Embryonic facial prominence (tissue), 1 donor: ENCODE measurements at regions not wholly inside any gene's neighbourhood (a gene's known extent, or its start where the extent isn't known, plus 50 kb on each side); places are given as distances from the start of the nearest gene placed in this dataset.

Source experiments
- DNase-seq: peaks from one replicate; pipeline ENCODE4 v3.0.0-alpha.2; 2016; ENCODE audit errors: extremely low spot score

DNA sequence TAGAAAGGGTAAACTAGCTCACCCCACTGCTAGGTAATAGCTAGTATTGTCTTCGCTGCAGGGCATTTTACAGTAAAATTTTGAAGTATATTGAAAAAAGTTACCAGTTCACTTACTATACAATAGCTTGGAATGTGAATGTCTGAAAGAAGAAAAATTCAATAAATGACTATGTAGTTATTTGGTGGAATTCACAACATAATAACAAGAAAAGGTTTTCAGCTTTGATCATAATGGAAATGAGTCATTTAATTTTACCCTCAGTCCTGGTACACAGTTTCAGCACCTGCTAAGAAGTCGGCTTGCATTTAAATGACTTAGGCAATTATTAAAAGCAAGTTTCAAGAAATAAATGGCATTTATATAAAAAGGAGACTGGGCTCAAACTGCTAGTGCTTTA, 90.4 kb downstream of the NUP35 start:
- no peak for DNase-seq

DNA sequence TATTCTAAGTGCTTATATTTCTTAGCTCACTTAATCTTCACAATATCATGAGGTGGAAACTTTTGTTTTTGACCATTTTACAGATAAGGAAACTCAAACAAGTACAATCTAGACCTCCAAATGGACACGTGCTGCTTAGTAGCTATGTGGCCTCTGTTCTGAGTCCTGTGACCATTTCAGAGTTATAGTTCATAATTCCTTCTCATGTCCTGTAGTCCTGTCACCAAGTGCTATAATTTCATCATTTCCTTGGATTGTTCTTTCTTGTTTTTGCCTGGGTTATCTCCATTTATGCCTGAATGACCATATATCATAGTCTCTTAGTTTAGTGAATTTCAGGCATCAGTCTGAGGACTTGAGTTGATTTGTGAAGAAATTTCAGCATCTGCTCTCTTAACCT, 91.7 kb downstream of the NUP35 start:
- no peak for DNase-seq

DNA sequence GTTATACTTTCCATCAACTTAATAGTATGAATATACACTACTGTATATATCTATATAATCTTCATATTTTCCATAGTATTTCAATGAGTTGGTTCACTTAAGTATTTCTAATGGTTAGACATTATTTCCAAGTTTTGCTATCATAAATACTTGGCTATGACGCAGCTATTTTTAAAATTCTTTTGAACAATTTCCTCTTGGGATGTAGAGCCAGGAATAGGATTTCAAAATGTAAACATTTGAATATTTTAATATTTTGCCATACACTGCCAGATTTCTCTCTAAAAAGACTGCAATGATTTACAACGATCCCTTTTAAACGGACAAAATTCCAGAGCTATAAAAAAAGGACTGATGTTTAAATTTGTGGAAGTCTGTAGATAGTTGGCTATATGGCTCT, 95.6 kb downstream of the NUP35 start:
- no peak for DNase-seq

DNA sequence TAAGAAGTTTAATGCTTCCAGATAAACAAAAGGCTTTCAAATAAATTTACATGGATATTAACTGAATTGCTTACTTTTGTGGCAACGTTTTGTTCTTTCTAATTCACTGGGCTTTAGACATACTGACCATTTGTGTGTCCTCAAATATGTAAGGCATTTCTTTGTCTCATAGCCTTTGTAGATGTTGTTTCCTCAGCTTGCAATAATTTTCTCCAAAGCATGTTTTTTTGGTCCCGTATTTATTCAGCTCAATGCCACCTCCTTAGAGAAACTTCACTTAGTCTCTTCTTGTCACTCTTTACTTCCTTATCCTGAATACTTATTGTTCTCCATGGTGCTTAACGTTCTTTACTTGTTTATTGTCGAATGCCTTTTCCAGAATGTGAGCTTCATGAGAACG, 98.5 kb downstream of the NUP35 start:
- no peak for DNase-seq

DNA sequence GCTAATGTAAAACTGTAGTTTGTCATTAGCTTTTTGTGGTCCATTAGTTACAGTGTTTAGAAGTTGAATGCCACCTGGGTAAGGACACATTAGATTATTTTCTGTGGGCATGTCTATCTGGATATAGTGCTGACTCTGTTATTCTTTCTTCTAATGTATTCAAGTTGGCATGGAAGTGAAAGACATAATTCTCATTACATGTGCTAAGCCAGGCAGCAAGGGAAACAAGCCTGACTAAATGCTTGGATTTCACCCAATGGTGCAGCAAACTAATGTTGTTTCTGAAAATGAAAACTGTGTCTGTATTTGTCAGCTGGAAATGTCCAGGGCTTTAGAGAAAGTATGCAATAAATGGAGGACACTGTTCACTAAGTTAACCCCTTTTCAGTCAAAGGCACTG, 100.7 kb downstream of the NUP35 start:
- DNase-seq = no peak

DNA sequence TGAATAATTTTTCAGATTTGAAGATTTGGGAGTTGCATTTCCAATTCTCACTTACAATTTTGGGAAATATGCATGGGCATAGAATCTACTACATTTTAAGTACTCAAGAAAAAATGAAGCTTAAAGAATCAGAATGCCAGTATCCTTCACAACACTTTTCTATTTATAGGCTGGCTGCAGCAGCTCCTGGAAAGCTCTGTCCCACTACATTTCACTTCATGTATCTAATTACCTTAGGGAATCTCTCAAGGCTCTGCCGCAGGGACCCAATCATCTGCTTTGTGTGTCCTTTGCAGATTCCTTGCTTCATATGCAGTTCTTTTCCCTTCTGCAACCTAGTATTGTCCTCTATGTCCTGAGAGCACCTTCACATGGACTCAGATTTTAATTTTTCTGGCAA, 102.9 kb downstream of the NUP35 start:
- no peak for DNase-seq

DNA sequence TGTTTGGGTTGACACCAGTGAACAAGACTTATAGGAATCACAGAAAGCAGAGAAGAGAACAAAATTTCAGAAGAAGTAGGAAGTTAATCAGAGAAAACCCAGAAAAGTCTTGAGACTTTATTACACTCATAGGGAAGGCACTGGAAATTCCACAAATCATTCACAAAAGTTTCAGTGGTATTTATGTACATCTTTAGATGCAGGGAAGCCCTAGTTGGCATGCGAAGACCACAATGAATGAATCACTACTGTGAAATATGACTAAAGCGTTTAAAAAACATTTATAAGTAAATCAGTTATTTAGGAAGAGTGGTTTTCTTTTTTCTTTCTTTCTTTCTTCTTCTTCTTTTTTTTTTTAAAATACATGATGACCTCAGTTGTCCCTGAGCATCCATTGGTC, 105.1 kb downstream of the NUP35 start:
- no peak for DNase-seq

DNA sequence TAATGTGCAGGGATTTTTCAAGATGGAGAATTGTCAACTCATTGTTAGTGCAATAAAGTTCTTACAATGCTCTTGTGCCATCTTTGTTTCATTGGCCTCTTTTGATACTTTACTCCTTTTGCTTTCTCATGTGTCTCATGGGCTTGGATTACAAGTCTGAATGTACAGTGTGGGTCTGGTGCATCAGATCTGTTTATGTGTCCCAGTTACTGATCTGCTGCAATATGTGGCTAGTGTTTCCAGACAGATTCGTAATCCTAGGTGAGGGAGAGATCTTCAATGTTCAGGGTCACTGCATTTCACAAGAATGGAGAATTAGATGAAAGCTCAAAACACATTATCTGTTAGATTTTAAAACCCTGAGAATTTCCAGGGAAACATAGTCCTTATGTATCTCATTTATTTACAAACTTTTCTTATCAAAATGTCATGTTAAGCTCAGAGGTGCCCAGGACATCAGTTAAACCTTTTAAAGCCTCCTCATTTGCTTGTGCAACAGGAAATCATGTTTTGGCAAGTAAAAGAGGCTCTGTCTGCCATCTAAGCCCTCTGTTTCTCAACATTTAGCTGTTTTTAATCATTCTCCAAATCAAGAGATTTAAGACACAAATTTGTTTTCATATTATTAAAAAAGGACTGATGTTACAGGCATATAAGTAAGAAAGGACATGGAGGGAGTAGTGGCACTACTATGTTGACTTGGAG, 108.1 kb downstream of the NUP35 start:
- DNase-seq = no peak

DNA sequence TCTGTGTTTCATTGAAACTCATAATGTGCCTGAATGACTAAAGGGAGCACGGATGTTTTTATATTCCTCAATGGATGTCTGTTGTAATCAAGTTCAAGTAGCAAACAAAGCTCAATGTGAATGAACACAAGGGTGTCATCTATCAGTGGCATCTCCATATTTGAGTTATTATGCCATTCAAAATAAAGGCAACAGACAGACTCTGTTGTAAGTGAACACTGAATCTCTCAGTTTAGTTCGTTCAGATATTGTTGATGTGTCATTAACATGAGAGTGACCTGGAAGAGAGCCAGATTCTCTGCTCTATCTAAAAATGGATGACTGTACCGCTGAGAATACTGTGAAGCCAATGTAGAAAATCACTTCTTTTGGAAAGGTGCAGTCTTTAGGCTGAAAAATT, 118.7 kb downstream of the NUP35 start:
- no peak for DNase-seq

DNA sequence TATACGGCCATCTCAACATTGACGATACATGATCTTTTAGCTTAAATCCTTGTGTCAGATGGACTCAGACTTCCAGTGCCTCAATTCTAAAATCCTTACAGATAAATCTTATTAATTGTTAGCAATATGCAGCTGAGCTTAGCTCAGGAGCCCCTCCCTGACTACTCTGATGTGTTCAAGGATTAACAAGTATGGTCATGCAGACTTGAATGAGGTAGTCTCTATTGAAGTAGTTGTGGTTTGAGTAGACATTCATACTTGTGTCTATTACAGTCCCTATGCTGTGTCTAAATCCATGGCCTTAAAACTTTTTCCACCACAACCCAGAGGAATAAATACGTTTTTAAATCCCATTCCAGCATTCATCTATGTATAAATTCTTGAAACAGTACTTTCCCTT, 119.5 kb downstream of the NUP35 start:
- no peak for DNase-seq

DNA sequence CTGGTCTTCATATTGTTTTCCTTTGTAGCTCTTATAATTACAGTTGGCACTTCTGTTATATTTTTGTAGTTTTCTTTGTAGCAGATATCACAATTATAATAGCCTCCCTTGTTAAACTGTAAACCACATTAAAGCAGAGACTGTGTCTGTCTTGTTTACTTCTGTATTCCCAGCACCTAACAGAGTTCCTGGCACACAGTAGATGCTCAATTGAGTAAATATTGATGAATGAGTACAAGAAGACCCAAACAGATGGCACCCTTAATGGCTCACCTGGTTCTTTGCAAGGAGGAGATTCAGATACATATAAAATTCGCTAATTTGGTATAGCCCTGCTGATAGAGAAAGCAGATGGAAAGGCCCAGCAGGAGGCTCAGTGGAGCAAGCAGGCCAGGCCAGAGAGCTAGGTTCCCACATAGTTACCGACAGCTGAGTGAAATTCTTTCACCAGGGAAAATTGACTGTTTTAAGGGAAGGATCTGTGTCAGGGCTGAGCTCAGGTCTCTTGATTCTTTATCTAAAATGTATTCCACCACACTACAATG, 120.1 kb downstream of the NUP35 start:
- DNase-seq = no peak

DNA sequence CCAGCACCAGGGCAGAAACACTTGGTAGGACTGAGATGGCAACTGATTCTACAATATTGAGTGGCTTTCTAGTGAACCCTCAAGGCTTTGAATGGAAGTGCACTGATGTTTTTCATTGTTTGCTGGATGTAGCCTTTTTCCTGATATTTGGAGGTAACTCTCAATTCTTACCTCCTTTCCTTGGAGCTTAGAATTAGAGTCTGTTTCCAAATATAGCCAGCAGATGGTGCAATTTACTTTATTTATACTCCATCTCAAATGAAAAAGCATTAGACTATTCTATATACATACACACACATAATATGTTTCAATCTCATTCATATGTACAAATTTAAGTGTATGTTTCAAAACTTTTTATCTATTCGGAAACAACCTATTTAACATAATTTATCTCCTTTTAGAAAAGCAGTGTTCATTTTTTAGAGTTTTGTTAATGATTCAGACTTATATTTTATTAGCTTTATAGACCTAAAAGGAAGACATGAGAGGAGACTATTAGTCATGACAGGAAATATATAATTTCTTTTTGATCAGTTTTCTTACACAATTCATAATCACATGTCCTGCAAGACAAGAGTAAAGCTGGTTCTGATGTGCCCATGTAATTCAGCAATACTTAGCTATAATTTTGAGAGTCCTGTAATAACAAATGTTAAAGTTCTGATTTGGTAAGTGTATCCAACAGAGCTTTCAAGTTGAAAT, 124.8 kb downstream of the NUP35 start:
- DNase-seq = no peak

DNA sequence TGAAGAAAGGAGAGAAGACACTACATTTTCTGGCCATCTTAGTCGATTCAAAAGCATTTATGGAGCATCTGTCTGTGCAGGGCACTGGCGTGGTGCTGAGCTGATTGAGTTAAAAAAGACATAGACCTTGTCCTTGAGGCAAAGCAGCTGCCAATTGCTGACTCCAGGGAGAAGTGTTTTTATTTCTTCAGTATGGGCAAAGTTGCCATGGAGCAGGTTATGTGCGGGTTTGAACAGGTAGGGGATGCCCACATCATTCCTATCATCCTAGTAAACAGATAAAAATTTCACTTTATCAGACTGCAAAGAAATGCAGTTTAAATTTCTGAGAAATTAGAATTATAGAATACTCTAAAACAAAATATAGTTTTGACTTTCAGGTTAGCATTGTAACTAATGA, 125.8 kb downstream of the NUP35 start:
- DNase-seq = no peak

DNA sequence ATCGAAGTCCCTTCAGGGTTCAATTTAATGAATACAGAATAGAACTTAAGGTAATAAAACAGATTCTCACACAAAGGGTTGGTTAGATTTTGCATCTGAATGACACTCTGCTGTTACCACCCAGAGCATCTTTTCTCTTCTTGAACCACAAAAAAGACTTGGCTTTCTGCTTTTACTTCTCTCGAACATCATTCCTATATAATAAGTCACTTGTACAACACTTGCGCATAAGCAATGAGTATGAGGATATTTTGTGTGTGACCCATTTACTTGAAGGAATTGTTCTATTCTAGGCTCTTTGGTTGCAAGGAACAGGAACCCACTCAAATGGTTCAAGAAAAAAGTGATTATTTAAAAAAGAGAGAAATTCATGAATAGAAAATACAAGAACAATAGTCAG, 126.2 kb downstream of the NUP35 start:
- no peak for DNase-seq

DNA sequence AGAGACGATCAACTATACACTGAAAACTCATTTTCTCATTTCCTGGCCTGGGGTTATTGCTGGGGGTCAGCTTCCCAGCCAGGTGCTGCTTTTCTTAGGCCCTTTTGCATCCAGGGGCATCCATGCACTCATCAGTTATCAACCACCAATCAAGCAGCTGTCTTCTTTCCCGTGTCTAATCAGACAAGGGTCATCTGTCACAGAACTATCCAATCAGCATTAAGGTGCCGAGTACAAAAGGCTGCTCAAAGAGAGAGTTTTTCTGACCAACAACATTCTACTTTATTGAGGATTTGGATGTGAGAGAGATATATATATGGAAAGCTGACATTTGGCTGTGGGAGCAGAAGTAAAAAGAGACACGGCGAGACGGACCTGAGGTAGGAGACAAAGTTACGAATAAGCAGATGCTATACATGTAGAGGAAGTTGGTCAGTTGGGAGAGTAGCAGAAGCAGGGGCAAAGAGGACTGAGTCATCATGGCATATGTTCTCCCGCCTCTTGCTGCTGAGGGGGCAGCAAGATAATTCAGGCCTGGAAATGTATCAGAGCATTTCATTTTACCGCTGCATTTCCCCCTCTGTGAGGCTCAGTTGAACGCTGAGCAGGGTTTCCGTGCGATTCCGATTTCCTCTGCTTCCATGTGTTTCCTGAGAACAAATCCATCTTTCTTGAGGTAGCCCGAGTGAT, 129.3 kb downstream of the NUP35 start:
- DNase-seq = no peak

DNA sequence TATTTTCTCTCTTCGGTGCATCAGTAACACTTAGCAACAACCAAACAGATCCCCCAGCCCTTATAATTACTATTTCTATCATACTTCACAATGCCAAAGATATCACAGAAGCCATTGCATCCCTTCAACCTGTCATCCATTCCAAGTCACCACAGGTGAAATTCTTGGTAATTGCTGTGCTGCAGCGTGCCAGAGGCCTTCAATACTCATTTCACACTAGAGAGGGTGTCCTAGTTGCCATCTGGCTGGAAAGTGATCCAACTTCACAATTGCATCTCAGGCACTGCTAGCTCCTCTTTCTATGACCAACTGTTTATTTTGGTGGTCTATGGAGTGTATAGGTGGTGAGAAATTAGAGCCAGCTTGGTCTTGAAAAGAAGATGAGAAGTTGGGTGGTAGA, 131.2 kb downstream of the NUP35 start:
- DNase-seq = no peak

DNA sequence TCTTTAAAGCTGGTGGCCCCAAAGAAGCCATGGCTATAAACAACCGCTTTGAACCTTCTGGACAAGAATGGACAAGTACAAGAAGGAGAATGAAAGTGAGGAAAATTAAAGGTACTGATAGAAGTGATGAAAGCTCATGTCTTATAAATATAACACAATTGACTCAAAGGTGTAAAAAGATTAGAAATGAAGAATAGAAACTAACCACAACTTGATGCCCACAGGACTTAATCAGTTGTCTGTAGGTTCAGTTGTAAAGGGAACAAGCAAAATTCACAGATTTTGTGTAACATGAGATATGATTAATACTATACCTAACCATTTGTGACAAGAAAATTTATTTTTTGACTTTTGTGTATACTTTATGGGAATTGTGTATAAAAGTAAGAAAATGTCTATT, 135.7 kb downstream of the NUP35 start:
- no peak for DNase-seq

DNA sequence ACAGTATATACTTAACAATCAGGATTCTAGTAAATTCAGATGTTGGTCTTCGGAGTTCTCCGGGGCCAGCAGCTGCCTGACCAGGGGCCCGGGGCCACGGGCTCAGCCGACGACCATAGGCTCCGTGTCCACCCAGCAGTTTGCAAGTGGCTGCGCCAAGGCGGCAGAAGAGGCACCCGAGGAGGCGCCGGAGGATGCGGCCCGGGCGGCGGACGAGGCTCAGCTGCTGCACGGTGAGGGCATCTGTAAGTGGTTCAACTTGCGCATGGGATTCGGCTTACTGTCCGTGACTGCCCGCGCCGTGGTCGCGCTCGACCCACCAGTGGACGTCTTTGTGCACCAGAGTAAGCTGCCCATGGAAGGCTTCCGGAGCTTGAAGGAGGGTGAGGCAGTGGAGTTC, 136.3 kb downstream of the NUP35 start:
- no peak for DNase-seq

DNA sequence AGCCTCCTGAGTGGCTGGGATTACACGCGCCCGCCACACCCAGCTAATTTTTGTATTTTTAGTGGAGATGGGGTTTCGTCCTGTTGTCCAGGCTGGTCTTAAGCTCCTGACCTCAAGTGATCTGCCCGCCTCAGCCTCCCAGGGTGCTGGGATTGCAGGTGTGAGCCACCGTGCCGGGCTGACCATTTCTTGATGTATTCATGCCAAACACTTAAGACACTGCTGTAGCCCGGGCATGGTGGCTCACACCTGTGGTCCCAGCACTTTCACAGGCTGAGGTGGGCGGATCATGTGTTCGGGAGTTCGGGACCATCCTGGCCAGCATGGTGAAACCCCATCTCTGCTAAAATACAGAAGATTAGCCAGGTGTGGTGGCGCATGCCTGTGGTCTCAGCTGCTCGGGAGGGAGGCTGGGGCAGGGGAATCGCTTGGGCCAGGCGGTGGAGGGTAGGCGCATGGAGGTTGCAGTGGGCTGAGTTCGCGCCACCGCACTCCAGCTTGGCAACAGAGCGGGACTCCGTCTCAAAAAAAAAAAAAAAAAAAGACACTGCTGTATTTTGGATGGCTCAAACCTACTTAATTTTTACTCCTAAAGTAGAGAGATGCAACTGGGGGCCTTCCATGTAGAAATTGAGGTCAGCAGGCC, 140.8 kb downstream of the NUP35 start:
- DNase-seq = no peak

DNA sequence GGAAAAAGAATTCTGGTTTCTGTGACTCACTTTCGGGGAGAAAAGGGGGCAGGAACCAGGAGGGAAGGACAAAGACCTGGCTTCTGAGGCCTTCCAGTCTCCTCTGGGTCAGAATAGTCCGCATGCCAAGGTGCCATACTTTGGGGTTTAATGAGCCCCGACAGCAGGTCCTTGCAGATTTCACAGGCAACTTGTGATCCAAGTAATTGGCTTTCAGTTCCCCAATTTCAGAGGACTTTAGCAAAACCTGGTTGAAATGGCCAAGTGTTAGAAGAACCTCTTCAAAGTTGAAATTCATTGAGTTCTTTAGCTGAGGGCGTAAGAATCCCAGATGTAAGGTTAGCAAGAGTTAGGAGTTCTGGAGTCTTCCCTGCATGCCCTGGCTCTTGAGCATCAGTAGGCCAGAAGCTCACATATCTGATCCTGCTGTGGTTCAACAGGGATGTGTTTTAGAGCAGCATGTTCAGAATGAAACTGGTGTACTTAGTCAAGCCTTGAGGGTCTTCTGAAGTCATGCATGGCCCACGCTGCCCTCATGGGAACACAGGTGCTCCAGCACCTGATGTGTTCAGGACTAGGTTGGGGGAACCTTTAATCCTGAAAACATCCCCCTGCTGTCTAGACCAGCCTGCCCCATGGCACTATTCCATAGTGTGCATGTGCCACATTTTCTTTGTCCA, 143.0 kb downstream of the NUP35 start:
- no peak for DNase-seq

DNA sequence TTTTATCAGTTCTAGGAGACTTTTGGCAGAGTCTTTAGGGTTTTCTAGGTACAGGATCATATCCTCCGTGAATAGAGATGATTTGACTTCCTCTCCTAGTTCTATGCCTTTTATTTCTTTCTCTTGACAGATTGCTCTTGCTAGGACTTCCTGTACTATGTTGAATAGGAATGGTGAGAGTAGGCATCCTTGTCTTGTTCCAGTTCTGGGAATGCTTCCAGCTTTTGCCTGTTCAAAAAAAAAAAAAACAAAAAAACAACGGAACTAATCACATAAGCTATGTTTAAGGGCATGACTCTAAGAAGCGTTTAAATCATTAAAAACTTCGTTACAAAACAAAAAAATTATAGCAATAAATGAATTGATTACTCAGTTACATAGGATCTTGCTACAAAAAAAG, 145.7 kb downstream of the NUP35 start:
- no peak for DNase-seq

DNA sequence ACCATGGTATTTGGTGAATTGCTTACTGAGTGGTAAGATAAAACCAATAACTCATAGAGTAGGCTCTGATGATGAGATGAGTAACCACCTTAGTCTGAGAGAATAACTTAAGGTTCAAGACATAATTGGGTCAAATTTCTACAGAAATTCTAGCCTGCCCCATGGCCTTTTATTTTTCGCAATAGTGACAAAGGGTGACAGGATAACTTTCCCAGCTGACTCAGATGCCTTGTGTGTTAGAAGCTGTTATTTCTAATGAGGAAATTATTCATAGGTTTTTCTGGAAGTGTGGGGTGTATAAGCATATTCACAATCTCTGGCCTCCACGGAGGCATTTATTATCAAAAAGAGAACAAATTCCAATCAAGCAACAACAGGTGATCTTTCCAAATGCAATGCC, 159.0 kb downstream of the NUP35 start:
- DNase-seq = no peak
